Osteoblast (primary cell): ENCODE measurements at regions not wholly inside any gene's neighbourhood (a gene's known extent, or its start where the extent isn't known, plus 50 kb on each side); places are given as distances from the start of the nearest gene placed in this dataset.

ENCODE experiments used
- DNase-seq: peaks from one replicate; pipeline ENCODE4 v3.0.0; 2011; ENCODE audit warnings: low spot score, mixed read lengths; ENCODE audit not compliant: insufficient read length; ENCODE audit errors: missing footprints
- H2AFZ ChIP-seq: 2 replicates; pipeline ENCODE4 v1.6.0; 2011; ENCODE audit warnings: mild to moderate bottlenecking, low read length
- H3K27ac ChIP-seq: 2 replicates; pipeline ENCODE4 v1.5.1; 2011; ENCODE audit warnings: mild to moderate bottlenecking, low read depth, low read length, moderate library complexity
- H3K27me3 ChIP-seq: 2 replicates; pipeline ENCODE4 v1.6.0; 2012; ENCODE audit warnings: mild to moderate bottlenecking, control low read depth, inconsistent platforms, low read length, moderate library complexity; ENCODE audit not compliant: insufficient read depth
- H3K36me3 ChIP-seq: 2 replicates; pipeline ENCODE4 v1.5.1; 2011; ENCODE audit warnings: mild to moderate bottlenecking, low read length, control low read depth, moderate library complexity; ENCODE audit not compliant: insufficient read depth
- H3K4me1 ChIP-seq: 2 replicates; pipeline ENCODE4 v1.5.1; 2011; ENCODE audit warnings: mild to moderate bottlenecking, low read length, control low read depth, moderate library complexity; ENCODE audit not compliant: insufficient read depth
- H3K4me2 ChIP-seq: 2 replicates; pipeline ENCODE4 v1.6.0; 2011; ENCODE audit warnings: mild to moderate bottlenecking, low read length; ENCODE audit not compliant: insufficient read depth
- H3K4me3 ChIP-seq: fragments of 200-600 bp; sonication (generic); 3 replicates; pipeline ENCODE4 v1.5.1; 2012; ENCODE audit warnings: mild to moderate bottlenecking, low read length, inconsistent platforms; ENCODE audit not compliant: insufficient read depth
- H3K79me2 ChIP-seq: 2 replicates; pipeline ENCODE4 v1.6.0; 2012; ENCODE audit warnings: mild to moderate bottlenecking, low read length, control low read depth, inconsistent platforms; ENCODE audit not compliant: insufficient read depth
- H3K9me3 ChIP-seq: 2 replicates; pipeline ENCODE4 v1.5.1; 2011; ENCODE audit warnings: low read depth, low read length, control low read depth
- H4K20me1 ChIP-seq: 2 replicates; pipeline ENCODE4 v1.6.0; 2012; ENCODE audit warnings: mild to moderate bottlenecking, low read length, control low read depth; ENCODE audit not compliant: insufficient read depth
- CTCF ChIP-seq: IDR thresholded peaks from 2 replicates; pipeline ENCODE4 v1.5.1; 2011; ENCODE audit warnings: mild to moderate bottlenecking, low read depth, low read length, moderate library complexity; ENCODE audit errors: extremely low read depth

- no peak overlapping the region for H3K27ac ChIP-seq
- H3K27me3 ChIP-seq = peaks cover 16% of the 10 kb centered on the region
- no peak for DNase-seq
- H3K4me2 ChIP-seq = no peak overlapping the region
- no peaks in the 10 kb centered on the region for H3K36me3 ChIP-seq
- H2AFZ ChIP-seq = no peak overlapping the region
- no peaks in the 10 kb centered on the region for H3K4me1 ChIP-seq
- H3K9me3 ChIP-seq = peaks cover 3% of the 10 kb centered on the region
- H3K4me3 ChIP-seq = no peak overlapping the region
- no peaks in the 10 kb centered on the region for H4K20me1 ChIP-seq
- H3K79me2 ChIP-seq = no peaks in the 10 kb centered on the region
- no peak for TF ChIP-seq CTCF
These were observed 150.5 kb upstream of the RUNX3 start for GRCh38 chr1:25080294-25081209.

GRCh38 chr1:25079048-25079447 lies 149.0 kb upstream of the RUNX3 start:
- H3K27ac ChIP-seq = no peak overlapping the region
- H3K4me3 ChIP-seq = no peak overlapping the region
- H3K36me3 ChIP-seq = no peaks in the 10 kb centered on the region
- H3K4me2 ChIP-seq = no peak overlapping the region
- no peak for DNase-seq
- H2AFZ ChIP-seq = no peak overlapping the region
- no peaks in the 10 kb centered on the region for H3K4me1 ChIP-seq
- no peak for TF ChIP-seq CTCF
- no peaks in the 10 kb centered on the region for H3K79me2 ChIP-seq
- peaks cover 6% of the 10 kb centered on the region for H3K27me3 ChIP-seq
- peaks cover 3% of the 10 kb centered on the region for H3K9me3 ChIP-seq
- H4K20me1 ChIP-seq = no peaks in the 10 kb centered on the region

- Histone ChIP-seq H3K4me3 (no peak overlapping the region), H2AFZ (no peak overlapping the region), H3K27ac (no peak overlapping the region), H3K4me1 (no peaks in the 10 kb centered on the region), H3K9me3 (peaks cover 3% of the 10 kb centered on the region), H4K20me1 (no peaks in the 10 kb centered on the region), H3K27me3 (peaks cover 3% of the 10 kb centered on the region), H3K36me3 (no peaks in the 10 kb centered on the region), H3K79me2 (no peaks in the 10 kb centered on the region), H3K4me2 (no peak overlapping the region)
- TF ChIP-seq CTCF = no peak
- DNase-seq = no peak
These were observed 144.5 kb upstream of the RUNX3 start for GRCh38 chr1:25074351-25075227.
